Right ventricle myocardium superior (tissue), 1 donor: ENCODE measurements at regions not wholly inside any gene's neighbourhood (a gene's known extent, or its start where the extent isn't known, plus 50 kb on each side); places are given as distances from the start of the nearest gene placed in this dataset.

Experiments
- ATAC-seq: fragments of 200-7000 bp; cut with Tn5 transposase; one replicate; pipeline ENCODE4 v1.9.1; 2020; ENCODE audit warnings: mild to moderate bottlenecking; ENCODE audit not compliant: poor library complexity
- DNase-seq: peaks from one replicate; pipeline ENCODE4 v3.0.0-alpha.2; 2020
- intact Hi-C: fragments of 100-400 bp; cut with DNase I; formaldehyde crosslinking; loops from one replicate; pipeline ENCODE4 v1.11.2; 2022
- donor health status: DM: no; HTN: yes; CAD: no; lungs with severe emphysema.

DNA sequence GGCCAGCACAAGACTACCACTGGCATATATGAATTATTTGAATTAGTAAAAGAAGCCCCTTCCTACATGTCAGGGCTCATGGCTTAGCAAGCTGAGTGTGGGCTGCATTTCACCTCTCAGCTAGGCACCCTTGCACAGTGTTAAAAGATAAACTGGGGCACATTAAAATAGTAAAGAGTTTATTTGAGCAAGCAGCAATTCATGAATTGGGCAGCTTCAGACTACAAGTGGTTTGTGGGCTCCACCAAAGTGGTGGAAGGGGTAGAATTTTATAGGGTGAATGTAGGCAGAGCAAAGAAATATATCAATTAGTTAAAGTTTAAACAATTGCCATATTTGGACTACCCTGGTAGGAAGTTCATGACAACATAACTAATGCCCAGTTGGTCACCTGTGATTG, 178.8 kb downstream of the PLPP3 start:
- intact Hi-C loops = no loop called here
- no peak for DNase-seq

GRCh38 chr1:56399795-56400194, 179.6 kb downstream of the PLPP3 start:
- intact Hi-C loops = no loop called here
- no peak for DNase-seq
- no peak for ATAC-seq

More for the DNA sequence above, 178.8 kb downstream of the PLPP3 start:
- ATAC-seq = no peak

- DNase-seq (no peak), ATAC-seq (no peak)
- intact Hi-C loops = no loop called here
Observed at GRCh38 chr1:56399326-56399725, 180.0 kb downstream of the PLPP3 start.

GRCh38 chr1:56397811-56398231, 181.5 kb downstream of the PLPP3 start:
- no peak for DNase-seq
- intact Hi-C loops = no loop called here
- peak; percentile 36 for ATAC-seq

DNA sequence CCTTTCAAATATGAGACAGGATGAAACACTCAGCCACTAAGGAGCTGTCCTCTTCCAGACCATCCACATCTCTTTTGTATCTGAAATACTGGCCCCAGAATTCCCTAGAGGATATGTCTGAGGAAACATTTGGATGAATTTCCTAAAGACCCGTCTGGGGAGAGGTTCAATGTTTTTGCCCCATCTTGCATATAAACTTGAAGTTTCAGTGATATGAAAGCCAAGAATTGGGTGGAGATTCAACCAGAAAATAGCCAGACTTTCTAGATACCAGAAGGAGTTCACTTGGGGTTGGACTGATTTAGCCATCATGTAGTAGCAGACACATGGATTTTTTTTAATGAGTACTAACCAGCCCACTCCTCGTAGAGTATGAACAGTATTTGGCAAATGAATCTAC, 182.0 kb downstream of the PLPP3 start:
- ATAC-seq (peak; percentile 71), DNase-seq (no peak)

GRCh38 chr1:56396581-56396980, 182.8 kb downstream of the PLPP3 start:
- ATAC-seq (peak; percentile 56), DNase-seq (peak; percentile 37)
- intact Hi-C loops = no loop called here

More for the DNA sequence above, 182.0 kb downstream of the PLPP3 start:
- intact Hi-C loops = no loop called here

DNA sequence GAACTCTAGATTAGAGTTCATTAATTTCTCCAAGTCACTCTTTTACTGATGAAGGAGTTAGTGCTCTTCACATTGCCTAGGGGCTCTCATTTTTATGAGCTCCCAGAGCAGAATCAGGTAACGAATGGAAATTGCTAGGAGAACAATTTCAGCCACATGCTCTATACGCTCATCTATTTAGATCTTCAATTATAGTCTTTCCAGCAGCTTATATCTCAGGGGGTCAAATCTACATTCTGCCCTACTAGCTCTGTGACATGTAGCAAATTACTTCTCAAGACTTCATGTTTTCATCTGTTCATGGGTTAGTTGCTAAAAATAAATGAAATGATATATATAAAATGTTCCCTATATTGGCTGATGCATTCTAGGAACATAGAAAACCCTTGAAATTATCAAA, 183.6 kb downstream of the PLPP3 start:
- no peak for ATAC-seq
- intact Hi-C loops = no loop called here
- no peak for DNase-seq

DNA sequence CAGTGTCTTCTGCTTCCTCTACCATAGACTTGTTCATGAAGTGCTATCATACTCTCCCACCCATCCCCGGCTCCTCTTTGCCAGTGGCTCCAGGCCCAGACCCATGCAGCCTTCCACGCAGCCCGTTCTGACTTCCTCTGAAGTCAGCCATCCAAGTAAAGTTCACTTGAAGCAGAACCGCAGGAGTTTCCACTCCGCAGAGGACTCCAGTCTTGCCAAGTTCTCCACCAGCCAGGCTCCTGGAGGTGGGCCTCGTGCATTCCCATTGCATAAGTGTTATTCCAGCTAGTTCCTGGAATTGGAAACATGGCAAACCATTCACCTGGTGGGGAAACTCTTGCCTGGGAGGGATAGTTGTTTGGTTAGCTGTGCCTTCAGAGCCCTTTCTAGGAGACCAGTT, 185.1 kb downstream of the PLPP3 start:
- intact Hi-C loops = no loop called here
- ATAC-seq (no peak), DNase-seq (peak; percentile 53)

GRCh38 chr1:56390934-56391731, 188.2 kb downstream of the PLPP3 start:
- intact Hi-C loops = no loop called here
- DNase-seq (no peak), ATAC-seq (no peak)

- intact Hi-C loops = no loop called here
- DNase-seq = no peak
- ATAC-seq = no peak
Observed at GRCh38 chr1:56390232-56390867, 189.0 kb downstream of the PLPP3 start.

DNA sequence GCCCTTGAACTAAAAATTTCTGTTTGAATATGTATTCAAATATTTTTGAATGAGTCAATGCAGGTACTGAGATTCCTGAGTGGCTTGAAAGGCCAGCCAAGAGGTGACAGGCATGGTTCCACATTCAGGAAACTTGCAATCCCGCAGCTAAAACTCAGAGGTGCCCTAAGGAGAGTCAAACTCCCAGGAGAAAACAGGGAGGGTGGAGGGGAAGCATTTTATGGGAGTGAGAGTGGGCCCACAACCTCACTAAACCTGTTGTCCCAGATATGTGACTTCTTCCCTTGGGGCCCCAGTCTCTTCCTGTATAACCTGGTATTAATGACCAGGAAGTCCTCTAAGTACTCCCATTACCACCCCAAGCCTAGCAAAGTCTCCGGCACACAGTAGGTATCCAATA, 189.6 kb downstream of the PLPP3 start:
- ATAC-seq (no peak), DNase-seq (no peak)
- intact Hi-C loops = no loop called here

DNA sequence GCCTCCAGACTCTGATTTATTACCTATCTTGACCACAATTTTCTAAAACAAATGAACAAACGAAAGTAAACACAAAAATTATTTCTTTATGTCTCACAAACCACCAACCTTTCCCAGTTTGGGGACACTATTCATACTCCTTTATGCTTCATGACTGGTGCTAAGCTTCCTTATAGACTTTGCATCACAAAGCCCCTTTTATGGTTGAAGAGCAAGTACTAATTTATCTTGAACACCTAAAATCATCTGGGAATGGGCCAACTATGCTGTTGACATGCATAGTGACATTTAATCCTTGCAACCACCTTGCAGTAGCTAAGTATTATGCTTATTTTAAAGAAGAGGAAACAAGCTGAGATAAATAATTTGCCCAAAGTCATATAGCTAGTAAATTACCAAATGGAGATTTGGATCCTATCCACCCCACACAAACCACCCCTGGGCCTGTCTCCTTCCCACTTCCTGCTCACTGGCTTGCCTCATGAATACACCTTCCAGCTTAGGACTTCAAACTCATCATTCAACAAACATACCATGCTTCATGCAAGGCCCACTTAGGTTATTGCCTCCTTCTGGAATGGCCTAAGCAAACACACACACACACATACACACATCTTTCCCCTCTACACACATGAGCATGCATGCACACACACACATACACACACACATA, 192.2 kb downstream of the PLPP3 start:
- DNase-seq = no peak
- intact Hi-C loops = no loop called here
- no peak for ATAC-seq

GRCh38 chr1:56385314-56385713, 194.0 kb downstream of the PLPP3 start:
- intact Hi-C loops = no loop called here
- ATAC-seq (peak; percentile 20), DNase-seq (no peak)

DNA sequence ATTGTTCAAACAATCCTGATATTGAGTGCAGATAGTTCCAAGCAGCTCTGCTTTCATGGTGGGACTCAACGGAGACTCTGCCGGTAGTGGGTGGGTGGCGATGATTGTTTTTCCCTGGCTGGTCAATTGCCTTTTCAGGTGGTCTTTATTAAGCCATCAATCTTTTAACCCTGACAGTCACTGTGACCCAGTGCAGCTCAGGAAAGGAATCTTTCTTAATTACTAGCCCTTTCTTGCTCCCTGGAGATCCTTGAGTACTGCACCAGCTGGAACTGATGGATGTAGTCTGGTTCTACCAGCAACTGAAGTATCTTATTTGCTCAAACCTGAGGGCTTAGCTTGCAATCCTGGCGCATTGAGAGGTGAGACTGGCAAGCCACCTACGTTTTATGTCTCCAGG, 196.4 kb downstream of the PLPP3 start:
- ATAC-seq (no peak), DNase-seq (no peak)
- intact Hi-C loops = no loop called here

DNA sequence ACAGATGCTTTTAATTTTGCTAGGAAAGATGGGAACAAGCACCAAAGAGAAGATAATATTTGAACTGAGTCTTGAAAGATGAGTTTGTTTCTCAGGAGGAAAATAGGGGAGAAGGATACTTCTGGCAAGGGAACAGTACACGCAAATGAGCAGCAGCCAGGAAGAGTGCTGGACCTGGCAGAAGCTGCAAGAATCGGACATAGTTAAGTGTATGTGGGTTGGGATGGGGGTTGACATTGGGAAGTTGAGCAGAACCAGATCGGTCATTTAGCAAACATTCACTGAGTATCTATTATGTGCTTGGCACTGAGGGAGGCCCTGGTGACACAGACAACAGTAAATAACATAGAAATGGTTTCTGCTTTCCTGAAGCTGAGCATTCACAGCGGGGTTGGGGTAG, 198.8 kb downstream of the PLPP3 start:
- DNase-seq (no peak), ATAC-seq (no peak)
- intact Hi-C loops = no loop called here

DNA sequence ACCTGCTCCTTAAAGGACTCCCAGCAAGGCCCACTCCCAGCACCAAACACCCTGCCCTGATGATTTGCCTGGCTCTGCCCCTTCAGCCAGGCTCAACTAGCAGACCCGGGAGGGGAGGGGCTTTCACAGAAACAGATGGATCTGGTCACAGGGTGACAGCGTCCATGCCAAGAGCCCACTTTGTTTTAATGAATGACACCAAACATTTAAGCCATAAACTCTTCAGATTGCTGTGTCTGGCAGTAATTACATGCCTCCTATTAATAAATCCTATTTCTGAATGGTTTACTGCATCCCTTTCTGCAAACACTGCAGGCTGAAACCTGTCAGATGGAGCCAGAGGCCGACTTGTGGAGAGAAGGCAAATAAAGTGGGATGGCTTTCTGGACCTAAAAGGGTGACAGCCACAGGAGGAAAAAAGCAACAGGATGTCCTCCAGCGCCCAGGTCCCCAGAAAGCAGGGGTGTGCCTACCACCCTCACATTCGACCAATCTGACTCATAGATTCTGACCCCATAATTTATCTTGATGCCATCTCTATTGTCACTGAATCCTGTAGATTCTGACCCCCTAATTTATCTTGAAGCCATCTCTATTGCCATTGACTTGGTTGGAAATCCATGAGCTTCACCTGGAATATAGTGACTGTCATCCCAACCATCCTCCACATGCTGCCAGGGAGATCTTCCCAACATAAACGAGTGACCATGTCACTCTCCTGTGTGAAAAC, 200.9 kb downstream of the PLPP3 start:
- intact Hi-C loops = no loop called here
- no peak for ATAC-seq
- no peak for DNase-seq

DNA sequence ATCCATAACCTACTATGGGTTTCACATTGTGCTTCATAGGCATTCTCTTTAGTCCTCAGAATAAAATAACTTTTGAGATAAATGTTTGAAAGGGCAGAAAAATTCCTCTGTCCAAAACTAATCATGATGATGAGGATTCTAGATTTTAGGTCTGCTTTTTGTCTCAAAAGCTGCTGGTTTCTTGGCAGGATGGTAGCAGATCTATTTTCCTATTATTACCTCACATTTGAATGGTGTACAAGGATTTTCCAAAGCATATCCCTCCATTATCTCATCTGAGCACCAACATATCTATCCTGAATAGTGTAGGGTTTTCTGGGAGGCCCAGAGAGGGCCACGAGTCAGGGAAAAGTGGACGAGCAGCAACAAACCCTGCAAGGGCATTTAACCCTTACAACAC, 201.9 kb downstream of the PLPP3 start:
- intact Hi-C loops = no loop called here
- no peak for ATAC-seq
- DNase-seq = no peak

GRCh38 chr1:56376188-56376984, 203.0 kb downstream of the PLPP3 start:
- ATAC-seq (peak; percentile 42), DNase-seq (peak; percentile 54)
- intact Hi-C loops = no loop called here
